A549 (cell line): ENCODE measurements at regions not wholly inside any gene's neighbourhood (a gene's known extent, or its start where the extent isn't known, plus 50 kb on each side); places are given as distances from the start of the nearest gene placed in this dataset.

ENCODE experiments used
- CHD4 ChIP-seq: fragments of 200-600 bp; sonication (generic); IDR thresholded peaks from 2 replicates; pipeline ENCODE4 v1.6.1; 2016; ENCODE audit warnings: antibody characterized with exemption, mild to moderate bottlenecking, borderline replicate concordance
- FOSL2 ChIP-seq, 2 experiments: fragments of 450-650 bp in 1 of 2; fragments of >200 bp in 1 of 2; sonication (Bioruptor Twin) in 1 of 2; formaldehyde crosslinking; IDR thresholded peaks; 2 replicates each; pipeline versions ENCODE4 v1.5.0 to v1.6.1; 2016 to 2020; ENCODE audit warnings: mild to moderate bottlenecking in 1 of 2, moderate library complexity in 1 of 2
- MAZ ChIP-seq: fragments of 150-350 bp; IDR thresholded peaks from 2 replicates; pipeline ENCODE4 v1.6.1; 2014; ENCODE audit warnings: antibody characterized with exemption, low read depth, low read length, borderline replicate concordance
- MYC ChIP-seq: IDR thresholded peaks from 2 replicates; pipeline ENCODE4 v1.6.1; 2012; ENCODE audit warnings: mild to moderate bottlenecking, inconsistent platforms, low read length, improper control_type of control experiment, borderline replicate concordance
- POLR2A ChIP-seq: IDR thresholded peaks from 2 replicates; pipeline ENCODE4 v1.6.1; 2012; ENCODE audit warnings: mild to moderate bottlenecking, low read length
- RFX5 ChIP-seq: fragments of 450-650 bp; IDR thresholded peaks from 2 replicates; pipeline ENCODE4 v1.7.1; 2014; ENCODE audit warnings: antibody characterized with exemption, mild to moderate bottlenecking, moderate library complexity
- SMC3 ChIP-seq: fragments of >200 bp; sonication (Bioruptor Twin); formaldehyde crosslinking; IDR thresholded peaks from 3 replicates; pipeline ENCODE4 v1.6.1; 2018; ENCODE audit warnings: inconsistent platforms
- TF ChIP-seq, protein P1 (sequence below): fragments of >200 bp; sonication (Bioruptor Twin); formaldehyde crosslinking; IDR thresholded peaks from 3 replicates; pipeline ENCODE4 v1.5.1; 2016
- TF ChIP-seq, protein P2 (sequence below): fragments of 450-650 bp; IDR thresholded peaks from 2 replicates; pipeline ENCODE4 v1.6.1; 2014; ENCODE audit warnings: antibody characterized with exemption
- TF ChIP-seq, protein P3 (sequence below): fragments of >200 bp; sonication (Bioruptor Twin); formaldehyde crosslinking; IDR thresholded peaks from 3 replicates; pipeline ENCODE4 v1.6.1; 2016
- TF ChIP-seq, protein P4 (sequence below): fragments of 200-600 bp; sonication (generic); IDR thresholded peaks from 2 replicates; pipeline ENCODE4 v1.6.1; 2016; ENCODE audit warnings: antibody characterized with exemption, mild to moderate bottlenecking, moderate library complexity
- TF ChIP-seq, protein P5 (sequence below): fragments of 150-350 bp; IDR thresholded peaks from 2 replicates; pipeline ENCODE4 v1.6.1; 2014; ENCODE audit warnings: low read depth, mild to moderate bottlenecking, low read length

DNA sequence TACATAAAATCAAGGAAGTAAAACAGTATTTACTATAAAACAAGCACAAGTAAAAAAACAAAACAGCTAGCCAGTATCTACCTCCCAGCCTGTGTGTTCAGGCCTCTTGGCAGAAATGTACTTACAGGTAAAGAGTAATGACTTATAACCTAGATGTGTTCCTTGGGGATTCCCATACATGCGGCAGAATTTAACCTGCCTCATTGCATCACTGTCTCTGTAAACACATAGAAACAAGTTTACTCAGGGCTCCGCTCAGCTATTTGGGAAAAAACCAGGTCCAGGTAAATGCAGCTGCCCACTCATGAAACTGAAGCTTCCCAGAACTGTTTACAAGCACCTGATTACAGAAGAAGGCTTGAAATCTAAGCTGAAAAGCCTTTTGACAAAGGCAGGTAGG is 50.7 kb upstream of the SERP2 start:
- TF ChIP-seq, protein P1, sequence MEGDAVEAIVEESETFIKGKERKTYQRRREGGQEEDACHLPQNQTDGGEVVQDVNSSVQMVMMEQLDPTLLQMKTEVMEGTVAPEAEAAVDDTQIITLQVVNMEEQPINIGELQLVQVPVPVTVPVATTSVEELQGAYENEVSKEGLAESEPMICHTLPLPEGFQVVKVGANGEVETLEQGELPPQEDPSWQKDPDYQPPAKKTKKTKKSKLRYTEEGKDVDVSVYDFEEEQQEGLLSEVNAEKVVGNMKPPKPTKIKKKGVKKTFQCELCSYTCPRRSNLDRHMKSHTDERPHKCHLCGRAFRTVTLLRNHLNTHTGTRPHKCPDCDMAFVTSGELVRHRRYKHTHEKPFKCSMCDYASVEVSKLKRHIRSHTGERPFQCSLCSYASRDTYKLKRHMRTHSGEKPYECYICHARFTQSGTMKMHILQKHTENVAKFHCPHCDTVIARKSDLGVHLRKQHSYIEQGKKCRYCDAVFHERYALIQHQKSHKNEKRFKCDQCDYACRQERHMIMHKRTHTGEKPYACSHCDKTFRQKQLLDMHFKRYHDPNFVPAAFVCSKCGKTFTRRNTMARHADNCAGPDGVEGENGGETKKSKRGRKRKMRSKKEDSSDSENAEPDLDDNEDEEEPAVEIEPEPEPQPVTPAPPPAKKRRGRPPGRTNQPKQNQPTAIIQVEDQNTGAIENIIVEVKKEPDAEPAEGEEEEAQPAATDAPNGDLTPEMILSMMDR: no peak
- TF ChIP-seq, protein P2, sequence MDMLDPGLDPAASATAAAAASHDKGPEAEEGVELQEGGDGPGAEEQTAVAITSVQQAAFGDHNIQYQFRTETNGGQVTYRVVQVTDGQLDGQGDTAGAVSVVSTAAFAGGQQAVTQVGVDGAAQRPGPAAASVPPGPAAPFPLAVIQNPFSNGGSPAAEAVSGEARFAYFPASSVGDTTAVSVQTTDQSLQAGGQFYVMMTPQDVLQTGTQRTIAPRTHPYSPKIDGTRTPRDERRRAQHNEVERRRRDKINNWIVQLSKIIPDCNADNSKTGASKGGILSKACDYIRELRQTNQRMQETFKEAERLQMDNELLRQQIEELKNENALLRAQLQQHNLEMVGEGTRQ: no peak
- TF ChIP-seq FOSL2 (IDR thresholded peaks at IDR 0.05): no peak
- TF ChIP-seq FOSL2 (CRISPR knock-in tag; IDR thresholded peaks at IDR 0.05): no peak
- TF ChIP-seq CHD4: no peak
- no peak for TF ChIP-seq MAZ
- no peak for TF ChIP-seq POLR2A
- TF ChIP-seq, protein P3, sequence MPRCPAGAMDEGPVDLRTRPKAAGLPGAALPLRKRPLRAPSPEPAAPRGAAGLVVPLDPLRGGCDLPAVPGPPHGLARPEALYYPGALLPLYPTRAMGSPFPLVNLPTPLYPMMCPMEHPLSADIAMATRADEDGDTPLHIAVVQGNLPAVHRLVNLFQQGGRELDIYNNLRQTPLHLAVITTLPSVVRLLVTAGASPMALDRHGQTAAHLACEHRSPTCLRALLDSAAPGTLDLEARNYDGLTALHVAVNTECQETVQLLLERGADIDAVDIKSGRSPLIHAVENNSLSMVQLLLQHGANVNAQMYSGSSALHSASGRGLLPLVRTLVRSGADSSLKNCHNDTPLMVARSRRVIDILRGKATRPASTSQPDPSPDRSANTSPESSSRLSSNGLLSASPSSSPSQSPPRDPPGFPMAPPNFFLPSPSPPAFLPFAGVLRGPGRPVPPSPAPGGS: no peak
- no peak for TF ChIP-seq MYC
- no peak for TF ChIP-seq RFX5
- TF ChIP-seq, protein P4, sequence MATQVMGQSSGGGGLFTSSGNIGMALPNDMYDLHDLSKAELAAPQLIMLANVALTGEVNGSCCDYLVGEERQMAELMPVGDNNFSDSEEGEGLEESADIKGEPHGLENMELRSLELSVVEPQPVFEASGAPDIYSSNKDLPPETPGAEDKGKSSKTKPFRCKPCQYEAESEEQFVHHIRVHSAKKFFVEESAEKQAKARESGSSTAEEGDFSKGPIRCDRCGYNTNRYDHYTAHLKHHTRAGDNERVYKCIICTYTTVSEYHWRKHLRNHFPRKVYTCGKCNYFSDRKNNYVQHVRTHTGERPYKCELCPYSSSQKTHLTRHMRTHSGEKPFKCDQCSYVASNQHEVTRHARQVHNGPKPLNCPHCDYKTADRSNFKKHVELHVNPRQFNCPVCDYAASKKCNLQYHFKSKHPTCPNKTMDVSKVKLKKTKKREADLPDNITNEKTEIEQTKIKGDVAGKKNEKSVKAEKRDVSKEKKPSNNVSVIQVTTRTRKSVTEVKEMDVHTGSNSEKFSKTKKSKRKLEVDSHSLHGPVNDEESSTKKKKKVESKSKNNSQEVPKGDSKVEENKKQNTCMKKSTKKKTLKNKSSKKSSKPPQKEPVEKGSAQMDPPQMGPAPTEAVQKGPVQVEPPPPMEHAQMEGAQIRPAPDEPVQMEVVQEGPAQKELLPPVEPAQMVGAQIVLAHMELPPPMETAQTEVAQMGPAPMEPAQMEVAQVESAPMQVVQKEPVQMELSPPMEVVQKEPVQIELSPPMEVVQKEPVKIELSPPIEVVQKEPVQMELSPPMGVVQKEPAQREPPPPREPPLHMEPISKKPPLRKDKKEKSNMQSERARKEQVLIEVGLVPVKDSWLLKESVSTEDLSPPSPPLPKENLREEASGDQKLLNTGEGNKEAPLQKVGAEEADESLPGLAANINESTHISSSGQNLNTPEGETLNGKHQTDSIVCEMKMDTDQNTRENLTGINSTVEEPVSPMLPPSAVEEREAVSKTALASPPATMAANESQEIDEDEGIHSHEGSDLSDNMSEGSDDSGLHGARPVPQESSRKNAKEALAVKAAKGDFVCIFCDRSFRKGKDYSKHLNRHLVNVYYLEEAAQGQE: no peak
- TF ChIP-seq SMC3: no peak
- TF ChIP-seq, protein P5, sequence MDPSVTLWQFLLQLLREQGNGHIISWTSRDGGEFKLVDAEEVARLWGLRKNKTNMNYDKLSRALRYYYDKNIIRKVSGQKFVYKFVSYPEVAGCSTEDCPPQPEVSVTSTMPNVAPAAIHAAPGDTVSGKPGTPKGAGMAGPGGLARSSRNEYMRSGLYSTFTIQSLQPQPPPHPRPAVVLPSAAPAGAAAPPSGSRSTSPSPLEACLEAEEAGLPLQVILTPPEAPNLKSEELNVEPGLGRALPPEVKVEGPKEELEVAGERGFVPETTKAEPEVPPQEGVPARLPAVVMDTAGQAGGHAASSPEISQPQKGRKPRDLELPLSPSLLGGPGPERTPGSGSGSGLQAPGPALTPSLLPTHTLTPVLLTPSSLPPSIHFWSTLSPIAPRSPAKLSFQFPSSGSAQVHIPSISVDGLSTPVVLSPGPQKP: no peak
